B cell (primary cell): ENCODE measurements at regions not wholly inside any gene's neighbourhood (a gene's known extent, or its start where the extent isn't known, plus 50 kb on each side); places are given as distances from the start of the nearest gene placed in this dataset.

Experiments used
- ATAC-seq: fragments of 200-7000 bp; cut with Tn5 transposase; one replicate; pipeline ENCODE4 v1.10.0; 2021; ENCODE audit warnings: low read depth, mild to moderate bottlenecking, moderate number of reproducible peaks, moderate library complexity
- CTCF ChIA-PET: fragments of 350-600 bp; sonication (Branson Sonifier 250); formaldehyde crosslinking; loops from one replicate; lab custom pipeline; 2021; ENCODE audit warnings: antibody characterized with exemption, inconsistent platforms; lab: Charles Lee
- POLR2A ChIA-PET: fragments of 350-600 bp; sonication (Branson Sonifier 250); formaldehyde crosslinking; loops from one replicate; lab custom pipeline; 2021; ENCODE audit warnings: antibody characterized with exemption; lab: Charles Lee
- DNase-seq: peaks from one replicate; pipeline ENCODE4 v3.0.0; 2013
- H2AFZ ChIP-seq: 2 replicates; pipeline ENCODE4 v1.6.1; 2012; ENCODE audit warnings: mild to moderate bottlenecking, low read depth, low read length; ENCODE audit not compliant: insufficient read depth, poor library complexity, severe bottlenecking
- H3K27ac ChIP-seq, 2 donors: 1 replicate in 1 of 2; 2 replicates in 1 of 2; pipeline ENCODE4 v1.5.1; 2012 to 2013; ENCODE audit warnings: low read length in 2 of 2, mild to moderate bottlenecking in 2 of 2, moderate library complexity in 1 of 2
- H3K27me3 ChIP-seq, 4 experiments: fragments of 200-600 bp in 1 of 4; sonication (generic) in 1 of 4; replicated peaks in 1 of 4; 1 replicate in 2 of 4; 2 replicates in 2 of 4; pipeline versions ENCODE4 v1.6.1 to v1.7.0; 2013 to 2016; ENCODE audit warnings: low read length in 3 of 4, mild to moderate bottlenecking in 2 of 4, mixed read lengths in 1 of 4, moderate library complexity in 1 of 4; ENCODE audit not compliant: insufficient read depth in 4 of 4, control insufficient read depth in 3 of 4; ENCODE audit errors: control extremely low read depth in 1 of 4
- H3K36me3 ChIP-seq, 2 experiments: replicated peaks in 1 of 2; 1 replicate in 1 of 2; 2 replicates in 1 of 2; pipeline versions ENCODE4 v1.6.1 to v1.7.1; 2013; ENCODE audit warnings: low read length in 1 of 2; ENCODE audit not compliant: insufficient read depth in 2 of 2, control insufficient read depth in 1 of 2; ENCODE audit errors: control extremely low read depth in 1 of 2, extremely low read depth in 1 of 2
- H3K4me1 ChIP-seq, 2 donors: fragments of 200-600 bp in 1 of 2; sonication (generic) in 1 of 2; 1 replicate in 1 of 2; 2 replicates in 1 of 2; pipeline versions ENCODE4 v1.5.1 to v1.6.1; 2013 to 2017; ENCODE audit warnings: low read length in 2 of 2; ENCODE audit not compliant: control insufficient read depth in 2 of 2, insufficient read depth in 2 of 2
- H3K4me2 ChIP-seq: replicated peaks from 2 replicates; pipeline ENCODE3; 2012; ENCODE audit warnings: mild to moderate bottlenecking, low read depth, low read length; ENCODE audit not compliant: poor library complexity, severe bottlenecking
- H3K4me3 ChIP-seq, 5 experiments: fragments of 200-600 bp in 1 of 5; sonication (generic) in 1 of 5; 1 replicate in 3 of 5; 2 replicates in 2 of 5; pipeline versions ENCODE4 v1.5.1 to v1.7.0; 2011 to 2016; ENCODE audit warnings: low read length in 4 of 5, mild to moderate bottlenecking in 4 of 5, low read depth in 2 of 5, control low read depth in 1 of 5, moderate library complexity in 1 of 5; ENCODE audit not compliant: insufficient read depth in 1 of 5; ENCODE audit errors: control extremely low read depth in 1 of 5, extremely low read depth in 1 of 5
- H3K79me2 ChIP-seq: fragments of 200-600 bp; sonication (generic); one replicate; pipeline ENCODE4 v1.6.0; 2016; ENCODE audit warnings: low read length; ENCODE audit not compliant: control insufficient read depth, insufficient read depth
- H3K9ac ChIP-seq: fragments of 200-600 bp; sonication (generic); 2 replicates; pipeline ENCODE4 v1.6.1; 2017; ENCODE audit warnings: mild to moderate bottlenecking, low read length, moderate library complexity
- H3K9me3 ChIP-seq, 3 donors: one replicate each; pipeline versions ENCODE4 v1.6.1 to v1.7.1; 2013; ENCODE audit warnings: low read length in 2 of 3; ENCODE audit not compliant: control insufficient read depth in 2 of 3, insufficient read depth in 1 of 3; ENCODE audit errors: control extremely low read depth in 1 of 3
- H4K20me1 ChIP-seq: 2 replicates; pipeline ENCODE4 v1.6.0; 2012; ENCODE audit warnings: mild to moderate bottlenecking, low read length; ENCODE audit not compliant: insufficient read depth, control insufficient read depth, poor library complexity, severe bottlenecking
- H3K27ac Mint-ChIP-seq: one replicate; pipeline ENCODE4 v1.8.0; 2021; ENCODE audit warnings: mixed read lengths
- H3K27me3 Mint-ChIP-seq: one replicate; pipeline ENCODE4 v1.8.0; 2021; ENCODE audit warnings: mixed read lengths
- H3K4me1 Mint-ChIP-seq: one replicate; pipeline ENCODE4 v1.8.0; 2021; ENCODE audit warnings: mixed read lengths
- H3K4me3 Mint-ChIP-seq: one replicate; pipeline ENCODE4 v1.8.0; 2021; ENCODE audit warnings: mixed read lengths
- H3K9me3 Mint-ChIP-seq: one replicate; pipeline ENCODE4 v1.8.0; 2022; ENCODE audit warnings: mixed read lengths; ENCODE audit not compliant: insufficient read depth
- EZH2 ChIP-seq: IDR thresholded peaks from 2 replicates; pipeline ENCODE4 v1.6.1; 2012; ENCODE audit warnings: borderline replicate concordance, low read depth, mild to moderate bottlenecking, moderate library complexity, low read length; ENCODE audit not compliant: insufficient read depth, poor library complexity, severe bottlenecking
- WGBS: methylation state at CpG from one replicate; pipeline ENCODE4 v1.1.5; 2013; ENCODE audit warnings: missing lambda C conversion rate; ENCODE audit not compliant: insufficient coverage; 5-methylcytosine and 5-hydroxymethylcytosine counted together
- intact Hi-C: fragments of 100-400 bp; cut with micrococcal nuclease; formaldehyde crosslinking; loops from one replicate; pipeline ENCODE4 v1.10.0; 2022
- TF ChIP-seq, protein P1 (sequence below): fragments of 200-600 bp; IDR thresholded peaks from one replicate; pipeline ENCODE4 v1.8.0; 2022; ENCODE audit warnings: antibody characterized with exemption, mild to moderate bottlenecking

DNA sequence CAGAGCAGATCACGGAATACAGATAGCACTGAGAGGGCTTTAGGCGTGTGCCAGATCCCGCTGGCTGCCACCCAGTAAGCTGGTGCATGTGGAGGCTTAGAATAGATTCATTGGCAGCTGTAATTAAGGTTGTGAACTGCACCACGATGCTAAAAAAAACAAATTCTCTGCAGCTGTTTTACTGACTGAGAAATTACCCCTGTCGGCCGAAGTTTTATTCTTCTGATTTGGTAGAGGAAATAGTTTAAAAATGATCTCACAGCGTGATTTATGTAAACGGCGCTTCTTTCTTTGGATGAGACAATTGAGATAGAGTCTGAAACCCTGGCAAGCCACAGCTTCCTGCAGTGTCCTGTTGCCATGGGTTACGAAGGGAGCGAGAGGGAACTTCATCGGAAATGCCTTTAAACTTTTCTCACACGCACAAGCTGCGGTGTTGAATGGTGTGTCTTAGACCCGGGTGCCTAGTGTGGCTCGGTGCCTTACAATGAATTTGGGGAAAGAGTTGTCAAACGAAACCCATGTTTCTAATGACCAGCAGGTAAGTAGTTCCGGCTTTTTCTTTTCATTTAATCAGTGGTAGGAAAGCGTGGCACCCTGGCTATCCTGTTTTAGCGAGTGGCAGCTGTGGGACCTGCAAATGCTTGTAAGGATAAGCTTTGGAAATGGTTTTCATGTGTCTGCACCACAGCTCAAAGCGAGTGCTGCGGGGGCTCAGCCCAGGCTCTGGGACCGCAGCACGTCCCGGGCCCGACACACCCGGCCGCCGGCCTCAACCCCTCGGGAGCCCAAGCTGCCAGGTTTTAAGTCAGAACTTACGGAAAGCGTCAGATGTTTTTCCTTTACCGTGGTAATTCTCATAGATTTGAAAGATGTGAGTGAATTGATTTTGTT is 71.7 kb upstream of the HGFAC start:
- DNase-seq: no peak
- Mint-ChIP-seq H3K4me3 (peak overlapping the region; percentile 18), H3K9me3 (no peaks in the 10 kb centered on the region), H3K27me3 (peaks cover 10% of the 10 kb centered on the region), H3K4me1 (peaks cover 35% of the 10 kb centered on the region), H3K27ac (no peak overlapping the region)
- no peak overlapping the region for H3K27ac ChIP-seq
- CTCF ChIA-PET: interaction anchor here (0.7 to 3.1 kb wide), 8 partner anchors 8 to 111 kb away, joined by 3 to 21 read pairs (median 3); no protein-coding TSS in a partner anchor
- peak overlapping the region; percentile 38 for H3K4me2 ChIP-seq
- no peak overlapping the region for H3K4me3 ChIP-seq
- intact Hi-C loops: no loop called here
- WGBS: 45% methylated on average over 27 of the region's 33 CpGs
- TF ChIP-seq, protein P1, sequence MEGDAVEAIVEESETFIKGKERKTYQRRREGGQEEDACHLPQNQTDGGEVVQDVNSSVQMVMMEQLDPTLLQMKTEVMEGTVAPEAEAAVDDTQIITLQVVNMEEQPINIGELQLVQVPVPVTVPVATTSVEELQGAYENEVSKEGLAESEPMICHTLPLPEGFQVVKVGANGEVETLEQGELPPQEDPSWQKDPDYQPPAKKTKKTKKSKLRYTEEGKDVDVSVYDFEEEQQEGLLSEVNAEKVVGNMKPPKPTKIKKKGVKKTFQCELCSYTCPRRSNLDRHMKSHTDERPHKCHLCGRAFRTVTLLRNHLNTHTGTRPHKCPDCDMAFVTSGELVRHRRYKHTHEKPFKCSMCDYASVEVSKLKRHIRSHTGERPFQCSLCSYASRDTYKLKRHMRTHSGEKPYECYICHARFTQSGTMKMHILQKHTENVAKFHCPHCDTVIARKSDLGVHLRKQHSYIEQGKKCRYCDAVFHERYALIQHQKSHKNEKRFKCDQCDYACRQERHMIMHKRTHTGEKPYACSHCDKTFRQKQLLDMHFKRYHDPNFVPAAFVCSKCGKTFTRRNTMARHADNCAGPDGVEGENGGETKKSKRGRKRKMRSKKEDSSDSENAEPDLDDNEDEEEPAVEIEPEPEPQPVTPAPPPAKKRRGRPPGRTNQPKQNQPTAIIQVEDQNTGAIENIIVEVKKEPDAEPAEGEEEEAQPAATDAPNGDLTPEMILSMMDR: no peak
- no peak for TF ChIP-seq EZH2
- no peaks in the 10 kb centered on the region for H4K20me1 ChIP-seq
- peaks cover 28 to 42% of the 10 kb centered on the region in 2 donors for H3K4me1 ChIP-seq
- H3K27me3 ChIP-seq: peaks cover 0 to 25% (median 3%) of the 10 kb centered on the region in 4 experiments
- no peak for ATAC-seq
- H3K9ac ChIP-seq: peak overlapping the region; percentile 25
- POLR2A ChIA-PET: no interaction called here
- H3K36me3 ChIP-seq: no peaks in the 10 kb centered on the region
- H3K79me2 ChIP-seq: no peaks in the 10 kb centered on the region
- H3K9me3 ChIP-seq: peaks cover 0 to 4% (median 0%) of the 10 kb centered on the region in 3 donors
- peak overlapping the region; percentile 8 for H2AFZ ChIP-seq
